HCT116 (cell line): ENCODE measurements at regions not wholly inside any gene's neighbourhood (a gene's known extent, or its start where the extent isn't known, plus 50 kb on each side); places are given as distances from the start of the nearest gene placed in this dataset.

Experiments
- ATAC-seq: fragments of 200-7000 bp; cut with Tn5 transposase; 2 replicates; pipeline ENCODE4 v1.9.1; 2020; ENCODE audit warnings: mild to moderate bottlenecking, moderate library complexity
- BruUV-seq: library from RNA; stranded (reverse); fragments of 400-500 nt; replicated peaks from 2 replicates; lab custom pipeline; 2021; lab: Mats Ljungman, UMichigan
- CTCF ChIA-PET: fragments of 300-600 bp; sonication (Branson Sonifier 250); formaldehyde crosslinking; loops from one replicate; lab custom pipeline; 2021; ENCODE audit warnings: antibody characterized with exemption; lab: Charles Lee
- POLR2A ChIA-PET: fragments of 300-600, 350-600 bp; sonication (Branson Sonifier 250); formaldehyde crosslinking; loops from one replicate; lab custom pipeline; 2021; ENCODE audit warnings: antibody characterized with exemption; lab: Charles Lee
- RAD21 ChIA-PET, 2 experiments: fragments of 300-600 bp; sonication (Branson Sonifier 250); formaldehyde crosslinking; loops; one replicate each; lab custom pipeline; 2023; ENCODE audit warnings: low total read pairs in 2 of 2; ENCODE audit not compliant: uncharacterized antibody in 2 of 2, unreplicated experiment in 2 of 2, low non-redundant PET in 1 of 2; lab: Charles Lee
- DNase-seq: peaks from one replicate; pipeline ENCODE4 v3.0.0-alpha.2; 2010; ENCODE audit warnings: low read depth, low spot score
- H2AFZ ChIP-seq: fragments of 200-600 bp; shearing (Covaris generic), sonication (generic); 2 replicates; pipeline ENCODE4 v1.6.1; 2017; ENCODE audit warnings: low read depth, mixed run types, mixed read lengths, antibody characterized with exemption, low read length; ENCODE audit not compliant: poor library complexity, severe bottlenecking
- H3K27ac ChIP-seq: 2 replicates; pipeline ENCODE4 v1.5.1; 2012; ENCODE audit warnings: low read depth, low read length
- H3K27me3 ChIP-seq: fragments of 200-600 bp; sonication (generic); 2 replicates; pipeline ENCODE4 v1.6.1; 2016; ENCODE audit warnings: mixed run types, low read length, mixed read lengths; ENCODE audit not compliant: insufficient read depth
- H3K36me3 ChIP-seq, 2 experiments: fragments of 200-500 bp in 1 of 2; fragments of 200-600 bp in 1 of 2; sonication (Bioruptor generic) in 1 of 2; sonication (generic) in 1 of 2; 2 replicates each; pipeline versions ENCODE4 v1.5.1 to v1.6.1; 2014 to 2016; ENCODE audit warnings: low read length in 2 of 2, inconsistent platforms in 1 of 2, mixed read lengths in 1 of 2, mixed run types in 1 of 2; ENCODE audit not compliant: insufficient read depth in 2 of 2, control insufficient read depth in 1 of 2
- H3K4me1 ChIP-seq, 2 experiments: fragments of 200-600 bp in 1 of 2; sonication (generic) in 1 of 2; 2 replicates each; pipeline versions ENCODE4 v1.5.1 to v1.6.1; 2012 to 2017; ENCODE audit warnings: low read length in 2 of 2, inconsistent platforms in 1 of 2, mild to moderate bottlenecking in 1 of 2, mixed read lengths in 1 of 2, mixed run types in 1 of 2, moderate library complexity in 1 of 2; ENCODE audit not compliant: insufficient read depth in 2 of 2, control insufficient read depth in 1 of 2
- H3K4me2 ChIP-seq: fragments of 200-600 bp; sonication (generic); 2 replicates; pipeline ENCODE4 v1.6.1; 2017; ENCODE audit warnings: mixed run types, low read length, mixed read lengths
- H3K4me3 ChIP-seq, 2 experiments: fragments of 200-600 bp in 1 of 2; sonication (generic) in 1 of 2; replicated peaks in 1 of 2; 2 replicates each; pipeline ENCODE4 v1.5.1; 2011 to 2016; ENCODE audit warnings: low read length in 2 of 2, control low read depth in 1 of 2, low read depth in 1 of 2, mild to moderate bottlenecking in 1 of 2, mixed read lengths in 1 of 2, mixed run types in 1 of 2
- H3K79me2 ChIP-seq: fragments of 200-600 bp; sonication (generic); 2 replicates; pipeline ENCODE4 v1.6.1; 2017; ENCODE audit warnings: mild to moderate bottlenecking, mixed run types, low read length, moderate library complexity, mixed read lengths; ENCODE audit not compliant: insufficient read depth
- H3K9ac ChIP-seq: fragments of 200-600 bp; sonication (generic); 2 replicates; pipeline ENCODE4 v1.6.1; 2016; ENCODE audit warnings: low read length, mixed read lengths
- H3K9me2 ChIP-seq: fragments of 200-600 bp; sonication (generic), shearing (Covaris generic); 2 replicates; pipeline ENCODE4 v1.6.1; 2017; ENCODE audit warnings: mixed run types, mild to moderate bottlenecking, moderate library complexity; ENCODE audit not compliant: insufficient read depth
- H3K9me3 ChIP-seq, 2 experiments: fragments of 200-500 bp in 1 of 2; fragments of 200-600 bp in 1 of 2; sonication (Bioruptor generic) in 1 of 2; sonication (generic) in 1 of 2; 2 replicates each; pipeline ENCODE4 v1.6.1; 2014 to 2017; ENCODE audit warnings: low read length in 2 of 2, mixed read lengths in 2 of 2, inconsistent platforms in 1 of 2, low read depth in 1 of 2, mild to moderate bottlenecking in 1 of 2, mixed run types in 1 of 2, moderate library complexity in 1 of 2; ENCODE audit not compliant: control insufficient read depth in 1 of 2, insufficient read depth in 1 of 2
- H4K20me1 ChIP-seq: fragments of 200-600 bp; sonication (generic), shearing (Covaris generic); 2 replicates; pipeline ENCODE4 v1.6.1; 2017; ENCODE audit warnings: mixed run types, mild to moderate bottlenecking, moderate library complexity; ENCODE audit not compliant: insufficient read depth
- CBX3 ChIP-seq: IDR thresholded peaks from 2 replicates; pipeline ENCODE4 v1.6.1; 2012; ENCODE audit warnings: low read depth
- EZH2phosphoT487 ChIP-seq: fragments of 200-600 bp; IDR thresholded peaks from 2 replicates; pipeline ENCODE4 v1.6.1; 2018; ENCODE audit warnings: antibody characterized with exemption, borderline replicate concordance
- FOSL1 ChIP-seq: IDR thresholded peaks from 2 replicates; pipeline ENCODE4 v1.6.1; 2012; ENCODE audit warnings: low read depth
- MAX ChIP-seq: IDR thresholded peaks from 2 replicates; pipeline ENCODE4 v1.6.1; 2012
- POLR2A ChIP-seq: IDR thresholded peaks from 2 replicates; pipeline ENCODE4 v1.7.0; 2011; ENCODE audit warnings: borderline replicate concordance; ENCODE audit not compliant: insufficient read depth, insufficient read length; ENCODE audit errors: extremely low read depth
- YY1 ChIP-seq: IDR thresholded peaks from 2 replicates; pipeline ENCODE4 v1.6.1; 2011; ENCODE audit warnings: low read length, low read depth, moderate library complexity, mild to moderate bottlenecking; ENCODE audit not compliant: insufficient replicate concordance; ENCODE audit errors: extremely low read depth
- ZBTB33 ChIP-seq: IDR thresholded peaks from 2 replicates; pipeline ENCODE4 v1.6.1; 2011; ENCODE audit warnings: mild to moderate bottlenecking, low read length, moderate library complexity; ENCODE audit not compliant: insufficient replicate concordance; ENCODE audit errors: extremely low read depth
- ZFX ChIP-seq: fragments of 450-650 bp; IDR thresholded peaks from 2 replicates; pipeline ENCODE4 v1.6.1; 2017
- intact Hi-C: fragments of 100-400 bp; cut with micrococcal nuclease; formaldehyde crosslinking; loops from 2 replicates; pipeline ENCODE4 v1.10.0; 2022
- TF ChIP-seq, protein P1 (sequence below): IDR thresholded peaks from 2 replicates; pipeline ENCODE4 v1.6.1; 2012

DNA sequence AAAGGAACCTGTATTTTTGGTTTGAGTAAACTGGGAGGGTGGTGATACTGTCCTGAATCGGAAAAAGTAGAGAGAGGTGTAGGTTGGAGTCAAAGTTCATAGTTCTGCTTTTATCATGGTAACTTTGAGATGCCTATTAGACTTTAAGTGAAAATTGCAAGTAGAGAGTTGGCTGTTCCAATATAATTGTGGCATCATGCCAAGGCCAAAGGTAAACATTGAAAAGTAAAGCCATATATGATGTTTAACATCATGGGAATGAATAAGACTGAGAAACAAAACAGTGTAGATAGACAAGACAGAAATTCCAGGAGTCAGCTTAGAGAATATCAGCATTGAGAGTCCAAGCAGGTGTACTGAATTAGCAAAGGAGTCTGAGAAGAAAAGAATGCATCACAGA, 570.9 kb downstream of the HTR7 start:
- no peak overlapping the region for H2AFZ ChIP-seq
- H3K79me2 ChIP-seq, result no peaks in the 10 kb centered on the region
- no peak overlapping the region for H3K4me2 ChIP-seq
- H4K20me1 ChIP-seq, result no peaks in the 10 kb centered on the region
- no peaks in the 10 kb centered on the region for H3K9me2 ChIP-seq
- ChIA-PET RAD21 (no interaction called here), CTCF (interaction anchor here (1.2 kb wide), 1 partner anchor 306 kb away, joined by 4 read pairs; no protein-coding TSS in a partner anchor), POLR2A (no interaction called here)
- BruUV-seq, result no TSS peak
- no peak overlapping the region for H3K4me3 ChIP-seq
- no peak overlapping the region for H3K9ac ChIP-seq
- intact Hi-C loops, result no loop called here
- DNase-seq (no peak), ATAC-seq (no peak)
- H3K36me3 ChIP-seq, result no peaks in the 10 kb centered on the region
- peaks cover 4 to 11% of the 10 kb centered on the region in 2 experiments; a peak in 3 of 4 replicates for H3K4me1 ChIP-seq
- H3K27me3 ChIP-seq, result no peaks in the 10 kb centered on the region
- no peaks in the 10 kb centered on the region for H3K9me3 ChIP-seq
- no peak overlapping the region for H3K27ac ChIP-seq
- TF ChIP-seq MAX (no peak), EZH2phosphoT487 (no peak), CBX3 (no peak), ZFX (no peak), FOSL1 (no peak), ZBTB33 (no peak), YY1 (no peak), POLR2A (no peak)
- TF ChIP-seq, protein P1, sequence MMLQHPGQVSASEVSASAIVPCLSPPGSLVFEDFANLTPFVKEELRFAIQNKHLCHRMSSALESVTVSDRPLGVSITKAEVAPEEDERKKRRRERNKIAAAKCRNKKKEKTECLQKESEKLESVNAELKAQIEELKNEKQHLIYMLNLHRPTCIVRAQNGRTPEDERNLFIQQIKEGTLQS, result no peak
